Brain pericyte (primary cell): ENCODE measurements at regions not wholly inside any gene's neighbourhood (a gene's known extent, or its start where the extent isn't known, plus 50 kb on each side); places are given as distances from the start of the nearest gene placed in this dataset.

Experiments used
- DNase-seq: peaks from one replicate; pipeline ENCODE4 v3.0.0-alpha.2; 2012; ENCODE audit warnings: low read depth, low spot score

GRCh38 chr12:4107911-4108697 is 165.5 kb upstream of the CCND2 start:
- no peak for DNase-seq

DNA sequence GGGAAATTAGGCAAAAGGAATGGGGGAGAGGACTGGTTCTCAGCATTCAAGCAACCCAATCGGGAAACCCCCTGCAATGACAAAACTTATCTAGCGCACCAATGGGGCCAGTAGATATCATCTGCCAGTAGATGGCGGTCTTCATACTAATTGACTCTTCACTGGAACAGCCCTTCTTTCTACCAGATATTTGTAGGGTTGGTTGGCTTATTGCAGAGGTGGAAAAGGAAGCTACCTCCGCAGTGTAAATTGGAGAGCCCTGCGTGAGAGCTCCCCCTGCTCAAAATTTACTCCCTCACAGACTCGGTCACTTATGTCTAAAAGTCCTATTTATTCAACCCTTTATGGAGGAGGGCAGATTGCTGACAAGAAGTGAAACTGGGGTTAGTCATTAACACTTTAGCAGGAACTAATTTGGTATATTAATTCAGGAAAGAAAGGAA is 166.1 kb upstream of the CCND2 start:
- no peak for DNase-seq

DNA sequence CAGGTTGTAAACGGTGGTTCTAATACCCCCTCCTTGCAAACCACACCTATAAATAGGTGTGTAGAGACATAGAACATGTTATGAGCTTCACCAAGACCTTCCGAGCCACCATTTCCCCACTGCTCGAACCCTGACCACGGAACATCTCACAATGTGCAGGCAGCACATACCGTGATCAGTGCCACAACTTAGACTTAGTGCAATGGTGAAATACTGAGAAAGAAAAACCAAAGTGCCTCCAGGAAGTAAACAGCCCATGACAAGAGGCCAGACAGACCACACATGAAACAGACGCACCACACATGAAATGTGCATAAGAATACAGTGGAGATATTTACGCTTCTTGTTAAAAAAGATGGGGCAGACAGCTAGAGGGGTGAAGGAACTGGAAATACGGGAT is 166.9 kb upstream of the CCND2 start:
- no peak for DNase-seq

- no peak for DNase-seq
Measured at GRCh38 chr12:4104722-4105244, 168.8 kb upstream of the CCND2 start.

GRCh38 chr12:4099276-4099675 is 174.3 kb upstream of the CCND2 start:
- DNase-seq, result no peak

GRCh38 chr12:4091016-4091743 is 182.4 kb upstream of the CCND2 start:
- no peak for DNase-seq

DNA sequence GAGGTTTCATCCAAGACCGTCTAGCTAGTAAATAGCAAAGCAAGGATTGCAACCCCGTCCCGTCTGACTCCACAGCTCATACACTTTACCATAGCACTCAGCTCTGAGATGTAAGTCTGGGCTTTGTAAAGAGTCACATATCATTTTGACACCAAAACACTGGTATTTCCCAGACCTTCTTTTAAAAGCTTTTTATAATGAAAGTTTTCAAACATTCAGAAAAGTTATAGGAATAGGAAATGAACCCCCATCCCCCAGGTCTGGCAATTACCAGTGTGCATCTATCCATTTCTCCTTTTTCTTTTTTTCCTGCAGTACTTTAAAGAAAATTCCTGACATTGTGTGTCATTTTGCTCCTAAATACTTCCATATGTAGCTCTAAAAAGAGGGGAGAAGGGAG is 183.6 kb upstream of the CCND2 start:
- no peak for DNase-seq

DNA sequence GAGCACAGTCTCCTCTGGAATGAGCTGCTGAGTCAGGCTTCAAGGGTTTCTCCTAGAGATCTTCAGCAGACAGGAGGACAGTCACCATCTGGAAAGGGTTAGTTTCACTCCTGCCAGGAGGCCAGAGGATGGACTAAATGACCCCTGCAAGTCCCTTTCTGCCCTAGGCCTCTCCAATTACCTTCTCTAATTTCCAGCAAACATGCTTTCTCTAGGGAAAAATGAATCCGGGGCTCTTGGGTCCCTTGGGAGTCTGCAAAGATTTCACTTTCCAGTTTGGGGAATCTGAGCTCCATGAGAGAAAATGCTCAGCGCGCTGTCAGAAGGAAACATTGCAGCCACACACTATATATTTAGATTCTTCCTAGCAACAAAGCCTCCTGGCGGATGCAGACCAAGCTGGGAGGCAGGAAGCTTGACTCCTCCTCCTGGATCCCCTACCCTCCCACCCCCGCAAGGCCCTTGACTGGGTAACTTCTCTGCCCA is 184.4 kb upstream of the CCND2 start:
- peak; percentile 31 for DNase-seq

DNA sequence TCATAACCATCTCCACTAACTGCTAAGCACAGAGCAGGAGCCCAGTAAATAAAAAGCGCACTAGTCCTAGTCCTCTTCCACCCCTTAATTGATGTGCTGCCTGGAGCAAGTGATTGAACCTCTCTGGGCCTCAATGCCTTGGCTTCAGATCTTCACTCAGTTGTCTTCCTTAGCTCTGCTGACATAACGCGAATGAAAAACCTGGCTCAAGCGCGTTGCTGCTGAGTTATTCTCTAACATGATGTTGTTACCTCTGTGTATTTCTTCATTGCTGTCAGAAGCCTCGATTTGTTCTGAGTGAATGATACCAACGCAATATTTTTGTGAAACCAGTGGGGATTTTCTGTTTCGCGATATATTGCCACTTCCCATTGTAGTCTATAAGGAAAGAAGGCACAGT is 185.1 kb upstream of the CCND2 start:
- DNase-seq, result no peak

DNA sequence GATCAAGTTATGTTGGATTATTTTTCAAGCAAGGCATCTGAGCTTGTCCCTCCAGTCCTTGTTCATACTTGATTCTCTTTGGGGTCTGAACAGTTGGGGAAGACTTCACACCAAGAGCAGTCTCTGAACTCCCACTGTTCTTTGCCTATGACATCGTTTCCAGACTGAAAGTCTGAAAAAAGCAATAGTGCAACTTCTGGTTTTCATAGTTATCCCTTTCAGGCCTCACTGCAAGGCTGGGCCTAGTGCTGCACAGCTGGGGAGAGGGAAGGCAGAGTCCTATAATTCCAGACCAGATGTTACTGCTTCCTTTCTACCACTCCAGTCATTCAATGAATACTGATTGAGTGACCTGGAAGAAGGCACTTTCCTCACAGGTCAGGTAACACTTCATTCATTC is 187.1 kb upstream of the CCND2 start:
- DNase-seq, result no peak

GRCh38 chr12:4084573-4084972 is 189.0 kb upstream of the CCND2 start:
- DNase-seq, result no peak

- DNase-seq, result no peak
Measured at GRCh38 chr12:4082809-4083403, 190.7 kb upstream of the CCND2 start.

GRCh38 chr12:4080213-4080612 is 193.3 kb upstream of the CCND2 start:
- no peak for DNase-seq

GRCh38 chr12:4074129-4074528 is 199.4 kb upstream of the CCND2 start:
- no peak for DNase-seq

- DNase-seq, result no peak
Measured at GRCh38 chr12:4069670-4070010, 196.4 kb upstream of the PARP11 start.

- no peak for DNase-seq
Measured at GRCh38 chr12:4068981-4069669, 195.9 kb upstream of the PARP11 start.

- DNase-seq, result no peak
Measured at GRCh38 chr12:4064008-4064407, 190.8 kb upstream of the PARP11 start.

DNA sequence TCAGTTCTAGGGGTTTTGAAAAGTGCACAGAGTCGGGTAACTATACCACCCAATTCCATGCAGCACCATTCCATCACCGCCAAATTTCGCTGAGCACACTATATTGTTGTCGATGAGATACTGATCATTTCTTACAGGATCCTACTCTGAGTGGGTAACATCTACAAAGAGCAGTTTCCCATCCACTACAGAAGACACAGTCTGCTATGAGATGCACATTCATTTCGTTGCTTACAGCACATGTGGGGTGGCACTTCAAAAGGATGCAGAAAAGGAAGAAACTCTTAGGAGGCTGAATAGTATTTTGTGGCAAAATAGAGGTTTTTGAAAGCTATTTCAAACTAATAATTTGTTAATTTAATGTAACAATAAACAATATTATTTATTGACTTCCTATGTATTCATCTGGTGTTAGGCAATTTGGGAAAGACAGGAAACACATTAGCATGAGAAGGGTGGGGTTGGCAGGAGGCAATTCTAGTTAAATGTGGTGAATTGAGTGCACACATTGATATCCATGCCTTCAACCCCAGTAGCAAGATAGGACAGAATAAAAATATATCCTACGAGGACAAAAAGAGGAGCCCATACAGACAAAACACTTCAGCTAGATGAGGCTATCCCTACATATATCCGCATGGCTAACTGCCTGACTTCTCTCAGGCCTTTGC is 186.8 kb upstream of the PARP11 start:
- DNase-seq, result no peak

DNA sequence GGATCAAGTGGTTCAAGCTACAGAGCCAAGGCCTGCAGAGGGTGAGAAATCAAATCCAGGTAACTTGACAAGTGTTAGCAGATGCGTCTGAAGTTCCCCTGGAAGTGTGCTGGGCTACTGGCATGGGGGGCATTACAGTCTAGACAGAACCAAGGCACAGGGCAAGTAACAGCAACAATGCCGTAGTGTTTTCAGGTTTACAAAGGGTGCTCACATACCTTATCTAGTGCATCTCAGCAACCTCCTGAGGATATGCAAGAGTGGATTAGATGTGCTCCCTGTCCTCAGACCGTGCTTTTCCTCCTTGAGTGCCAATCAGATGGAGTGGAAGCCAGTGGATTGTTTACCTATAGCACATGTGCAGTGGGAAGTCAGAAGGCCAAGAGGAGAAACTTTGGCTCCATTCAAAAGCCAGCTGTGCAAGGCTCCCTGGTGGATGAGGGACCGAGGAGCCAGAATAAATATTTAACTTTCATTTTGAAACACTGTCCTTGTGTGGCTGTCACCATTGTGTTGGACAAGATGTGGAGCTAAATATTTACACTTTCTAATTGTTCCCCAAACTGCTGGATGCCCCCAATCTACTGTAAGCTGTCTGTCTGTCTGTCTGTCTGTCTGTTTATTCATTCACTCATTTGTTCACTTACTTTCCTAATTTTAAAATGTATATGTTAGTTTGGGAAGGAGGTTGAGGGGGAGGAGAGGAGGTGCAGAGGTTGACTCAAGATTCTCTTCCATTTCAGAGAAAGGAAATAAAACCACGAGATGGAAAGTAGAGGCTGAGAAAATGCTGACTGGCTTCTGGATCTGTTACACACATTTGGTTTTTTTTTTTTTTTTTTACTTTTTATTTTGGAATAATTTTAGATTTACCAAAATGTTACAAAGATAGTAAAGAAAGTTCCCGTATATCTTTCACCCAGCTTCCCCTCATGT is 184.0 kb upstream of the PARP11 start:
- DNase-seq, result no peak

- no peak for DNase-seq
Measured at GRCh38 chr12:4054630-4055029, 181.4 kb upstream of the PARP11 start.
